22Rv1 (cell line): ENCODE measurements at regions not wholly inside any gene's neighbourhood (a gene's known extent, or its start where the extent isn't known, plus 50 kb on each side); places are given as distances from the start of the nearest gene placed in this dataset.

Experiments
- CTCF ChIP-seq: fragments of 450-650 bp; IDR thresholded peaks from 2 replicates; pipeline ENCODE4 v1.5.1; 2017; ENCODE audit warnings: mild to moderate bottlenecking
- ZFX ChIP-seq: fragments of 450-650 bp; IDR thresholded peaks from 2 replicates; pipeline ENCODE4 v1.6.1; 2017; ENCODE audit warnings: antibody characterized with exemption, borderline replicate concordance

- TF ChIP-seq CTCF, result no peak
- TF ChIP-seq ZFX, result no peak
These were observed 457.6 kb upstream of the ZFHX3 start for GRCh38 chr16:73505577-73505976.
